Rectal smooth muscle tissue (tissue), 1 donor: ENCODE measurements at regions not wholly inside any gene's neighbourhood (a gene's known extent, or its start where the extent isn't known, plus 50 kb on each side); places are given as distances from the start of the nearest gene placed in this dataset.

ENCODE experiments used
- H3K27ac ChIP-seq: one replicate; pipeline ENCODE4 v1.7.0; 2013; ENCODE audit warnings: low read depth, low read length, inconsistent platforms
- H3K27me3 ChIP-seq: one replicate; pipeline ENCODE4 v1.7.0; 2013; ENCODE audit warnings: low read length; ENCODE audit not compliant: control insufficient read depth, insufficient read depth
- H3K36me3 ChIP-seq: one replicate; pipeline ENCODE4 v1.7.0; 2013; ENCODE audit warnings: low read length; ENCODE audit not compliant: control insufficient read depth, insufficient read depth
- H3K4me1 ChIP-seq: one replicate; pipeline ENCODE4 v1.7.0; 2013; ENCODE audit warnings: low read length; ENCODE audit not compliant: control insufficient read depth, insufficient read depth
- H3K4me3 ChIP-seq: one replicate; pipeline ENCODE4 v1.7.0; 2013; ENCODE audit warnings: low read length
- H3K9ac ChIP-seq: one replicate; pipeline ENCODE4 v1.7.0; 2013; ENCODE audit warnings: low read length

GRCh38 chr2:52886556-52886955 is 881.0 kb upstream of the CHAC2 start:
- Histone ChIP-seq H3K9ac (no peak overlapping the region), H3K27me3 (no peaks in the 10 kb centered on the region), H3K36me3 (no peaks in the 10 kb centered on the region), H3K4me1 (no peaks in the 10 kb centered on the region), H3K27ac (no peak overlapping the region), H3K4me3 (no peak overlapping the region)

GRCh38 chr2:52884761-52885352 is 882.7 kb upstream of the CHAC2 start:
- Histone ChIP-seq H3K4me1 (no peaks in the 10 kb centered on the region), H3K36me3 (no peaks in the 10 kb centered on the region), H3K27me3 (no peaks in the 10 kb centered on the region)

GRCh38 chr2:52882974-52883373 is 884.6 kb upstream of the CHAC2 start:
- Histone ChIP-seq H3K4me1 (no peaks in the 10 kb centered on the region), H3K4me3 (no peak overlapping the region), H3K36me3 (no peaks in the 10 kb centered on the region), H3K27ac (no peak overlapping the region), H3K9ac (no peak overlapping the region), H3K27me3 (no peaks in the 10 kb centered on the region)

More at GRCh38 chr2:52884761-52885352, 882.7 kb upstream of the CHAC2 start:
- H3K4me3 ChIP-seq = no peak overlapping the region
- H3K9ac ChIP-seq = no peak overlapping the region
- no peak overlapping the region for H3K27ac ChIP-seq

GRCh38 chr2:52881606-52882005 is 886.0 kb upstream of the CHAC2 start:
- Histone ChIP-seq H3K4me1 (no peaks in the 10 kb centered on the region), H3K4me3 (no peak overlapping the region), H3K9ac (no peak overlapping the region), H3K36me3 (no peaks in the 10 kb centered on the region), H3K27ac (no peak overlapping the region), H3K27me3 (no peaks in the 10 kb centered on the region)

- Histone ChIP-seq H3K27ac (no peak overlapping the region), H3K9ac (no peak overlapping the region), H3K36me3 (no peaks in the 10 kb centered on the region), H3K4me3 (no peak overlapping the region), H3K4me1 (no peaks in the 10 kb centered on the region), H3K27me3 (no peaks in the 10 kb centered on the region)
Measured at GRCh38 chr2:52880872-52881271, 886.7 kb upstream of the CHAC2 start.

- H3K9ac ChIP-seq = no peak overlapping the region
- H3K36me3 ChIP-seq = no peaks in the 10 kb centered on the region
- no peaks in the 10 kb centered on the region for H3K27me3 ChIP-seq
- no peak overlapping the region for H3K27ac ChIP-seq
- no peak overlapping the region for H3K4me3 ChIP-seq
- H3K4me1 ChIP-seq = no peaks in the 10 kb centered on the region
Measured at GRCh38 chr2:52879561-52879960, 888.0 kb upstream of the CHAC2 start.

GRCh38 chr2:52877703-52878102 is 889.9 kb upstream of the CHAC2 start:
- Histone ChIP-seq H3K4me1 (no peaks in the 10 kb centered on the region), H3K27me3 (no peaks in the 10 kb centered on the region), H3K9ac (no peak overlapping the region), H3K36me3 (no peaks in the 10 kb centered on the region), H3K27ac (no peak overlapping the region), H3K4me3 (no peak overlapping the region)

GRCh38 chr2:52874466-52875106 is 893.0 kb upstream of the CHAC2 start:
- Histone ChIP-seq H3K27ac (no peak overlapping the region), H3K27me3 (no peaks in the 10 kb centered on the region)

GRCh38 chr2:52862801-52863200 is 904.8 kb upstream of the CHAC2 start:
- H3K4me3 ChIP-seq = no peak overlapping the region
- H3K27me3 ChIP-seq = no peaks in the 10 kb centered on the region
- H3K9ac ChIP-seq = no peak overlapping the region
- H3K4me1 ChIP-seq = no peaks in the 10 kb centered on the region
- no peaks in the 10 kb centered on the region for H3K36me3 ChIP-seq
- no peak overlapping the region for H3K27ac ChIP-seq

More at GRCh38 chr2:52874466-52875106, 893.0 kb upstream of the CHAC2 start:
- no peaks in the 10 kb centered on the region for H3K4me1 ChIP-seq
- H3K4me3 ChIP-seq = no peak overlapping the region
- no peak overlapping the region for H3K9ac ChIP-seq
- no peaks in the 10 kb centered on the region for H3K36me3 ChIP-seq

GRCh38 chr2:52861596-52861995 is 906.0 kb upstream of the CHAC2 start:
- H3K27me3 ChIP-seq = no peaks in the 10 kb centered on the region
- H3K9ac ChIP-seq = no peak overlapping the region
- H3K36me3 ChIP-seq = no peaks in the 10 kb centered on the region
- no peak overlapping the region for H3K4me3 ChIP-seq
- no peak overlapping the region for H3K27ac ChIP-seq
- no peaks in the 10 kb centered on the region for H3K4me1 ChIP-seq

- no peak overlapping the region for H3K27ac ChIP-seq
- H3K9ac ChIP-seq = no peak overlapping the region
- H3K27me3 ChIP-seq = no peaks in the 10 kb centered on the region
- H3K36me3 ChIP-seq = no peaks in the 10 kb centered on the region
- no peaks in the 10 kb centered on the region for H3K4me1 ChIP-seq
- no peak overlapping the region for H3K4me3 ChIP-seq
Measured at GRCh38 chr2:52859065-52859464, 908.5 kb upstream of the CHAC2 start.

- no peaks in the 10 kb centered on the region for H3K36me3 ChIP-seq
- H3K4me3 ChIP-seq = no peak overlapping the region
Measured at GRCh38 chr2:52857722-52858121, 909.9 kb upstream of the CHAC2 start.

GRCh38 chr2:52852006-52852405 is 915.6 kb upstream of the CHAC2 start:
- H3K4me1 ChIP-seq = no peaks in the 10 kb centered on the region
- no peak overlapping the region for H3K9ac ChIP-seq
- H3K27me3 ChIP-seq = no peaks in the 10 kb centered on the region
- H3K4me3 ChIP-seq = no peak overlapping the region
- no peak overlapping the region for H3K27ac ChIP-seq
- H3K36me3 ChIP-seq = no peaks in the 10 kb centered on the region

More at GRCh38 chr2:52857722-52858121, 909.9 kb upstream of the CHAC2 start:
- Histone ChIP-seq H3K27ac (no peak overlapping the region), H3K4me1 (no peaks in the 10 kb centered on the region), H3K9ac (no peak overlapping the region), H3K27me3 (no peaks in the 10 kb centered on the region)
